GM18858 (cell line): ENCODE measurements at regions not wholly inside any gene's neighbourhood (a gene's known extent, or its start where the extent isn't known, plus 50 kb on each side); places are given as distances from the start of the nearest gene placed in this dataset.

Experiments used
- ATAC-seq: cut with Tn5 transposase; IDR thresholded peaks from one replicate; pipeline ENCODE4 v1.9.1; 2021; ENCODE audit not compliant: unreplicated experiment

GRCh38 chr4:177103619-177104018 is 206.1 kb upstream of the NEIL3 start:
- ATAC-seq, result no peak

- ATAC-seq, result no peak
Observed at GRCh38 chr4:177105536-177105935, 204.1 kb upstream of the NEIL3 start.

DNA sequence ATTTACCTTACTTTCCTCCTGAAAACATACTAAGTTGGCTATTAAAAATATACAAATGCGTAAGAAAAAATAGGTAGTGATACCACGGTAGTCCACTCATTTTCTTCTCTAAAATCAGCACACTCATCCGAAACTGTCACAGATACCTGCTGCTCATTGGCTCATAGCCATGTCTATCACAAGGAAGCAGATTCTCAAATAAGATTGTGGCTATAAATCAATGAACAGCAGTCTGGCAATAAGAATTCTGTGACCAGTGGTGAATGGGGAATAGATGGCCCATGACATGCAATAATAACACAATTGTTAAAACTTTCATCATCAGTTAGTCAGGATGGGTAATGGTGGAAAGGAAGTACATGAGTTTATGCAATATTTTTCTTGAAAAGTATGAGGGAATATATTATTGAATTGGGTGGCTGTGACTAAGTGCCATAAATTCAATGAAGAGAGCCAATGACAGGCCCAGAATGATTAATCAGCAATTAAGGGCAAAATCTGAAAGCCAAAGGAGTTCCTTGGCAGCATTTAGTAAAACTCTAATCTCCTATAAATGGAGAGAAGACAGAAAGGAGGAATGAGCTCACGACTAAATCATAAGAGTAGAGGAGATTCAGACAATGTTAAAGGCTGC is 202.3 kb upstream of the NEIL3 start:
- no peak for ATAC-seq

DNA sequence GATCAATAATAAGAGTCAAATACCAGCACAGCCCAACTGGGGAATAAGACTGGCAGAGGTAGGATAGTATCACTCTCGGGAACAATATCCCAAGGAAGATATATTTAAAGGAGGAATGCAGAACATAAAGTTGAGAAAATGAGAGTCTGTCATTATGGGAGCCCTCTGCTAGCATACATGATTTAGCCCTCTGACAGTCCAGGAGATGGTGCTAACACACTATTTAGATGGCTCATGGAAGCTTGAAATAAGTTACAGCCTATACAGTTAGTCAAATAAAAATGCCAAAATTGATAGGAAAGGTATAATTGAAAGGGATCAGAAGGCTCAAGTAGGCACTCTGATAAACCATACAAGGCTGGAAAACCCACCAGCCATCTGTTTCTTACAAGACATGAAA is 201.0 kb upstream of the NEIL3 start:
- ATAC-seq, result no peak

- peak; percentile 41 for ATAC-seq
Observed at GRCh38 chr4:177109769-177110168, 199.9 kb upstream of the NEIL3 start.

GRCh38 chr4:177116161-177116560 is 193.5 kb upstream of the NEIL3 start:
- ATAC-seq, result no peak

DNA sequence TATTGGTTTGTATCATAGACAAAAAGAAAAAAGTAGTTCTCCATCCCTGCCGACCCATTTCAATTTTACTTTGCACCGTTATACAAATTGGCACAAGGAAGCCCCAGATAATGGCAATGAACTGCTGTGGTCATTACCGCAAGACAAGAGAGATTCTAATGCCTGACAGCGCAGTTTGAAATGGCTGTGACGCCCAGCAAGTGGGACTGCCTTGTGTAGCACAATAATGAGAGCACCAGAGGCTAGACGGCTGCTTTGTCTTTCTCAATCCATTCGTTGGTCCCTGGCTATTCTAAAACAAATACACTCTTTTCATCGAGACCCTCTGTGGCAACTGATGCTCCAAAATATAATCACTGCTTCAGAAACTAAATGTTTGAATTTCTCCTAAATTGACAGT is 192.4 kb upstream of the NEIL3 start:
- no peak for ATAC-seq

DNA sequence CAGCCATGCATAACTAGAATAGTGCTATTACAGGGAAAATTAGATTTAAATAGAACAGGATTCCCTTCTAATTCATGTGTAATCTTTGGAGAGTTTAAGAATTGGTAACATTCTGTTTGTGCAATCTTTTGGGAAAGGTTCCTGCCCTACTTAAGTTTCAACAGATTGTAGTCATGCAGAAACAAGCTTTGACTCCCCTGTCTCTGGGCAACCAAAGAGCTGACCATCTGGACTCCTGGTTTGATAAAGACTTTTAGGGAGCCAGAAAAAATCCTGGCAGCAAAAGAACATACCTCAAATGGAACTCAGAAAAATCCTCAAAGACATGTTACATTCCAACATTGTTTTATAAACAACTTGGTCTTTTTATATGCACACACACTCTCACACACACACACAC is 191.1 kb upstream of the NEIL3 start:
- no peak for ATAC-seq

DNA sequence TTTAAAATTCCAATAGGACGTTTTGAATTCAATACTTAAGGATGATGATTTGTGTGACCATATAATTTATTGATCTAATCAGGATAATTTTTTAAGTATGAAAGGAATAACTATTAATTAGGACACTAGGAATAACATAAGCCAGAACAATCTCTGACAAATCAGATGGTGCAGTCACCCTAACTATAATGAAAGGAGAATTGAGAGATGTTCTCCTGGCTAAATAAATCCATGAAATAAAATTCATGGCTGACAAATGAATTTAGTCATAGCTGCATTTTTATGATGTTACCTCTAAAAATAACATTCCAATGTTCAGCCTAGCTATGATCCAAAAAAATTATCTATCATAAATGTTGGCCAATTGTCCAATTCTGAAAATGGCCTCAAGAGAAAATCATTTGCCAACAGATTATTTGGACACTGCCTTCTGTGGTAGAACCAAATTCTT is 190.6 kb upstream of the NEIL3 start:
- no peak for ATAC-seq

GRCh38 chr4:177119691-177120090 is 190.0 kb upstream of the NEIL3 start:
- no peak for ATAC-seq

DNA sequence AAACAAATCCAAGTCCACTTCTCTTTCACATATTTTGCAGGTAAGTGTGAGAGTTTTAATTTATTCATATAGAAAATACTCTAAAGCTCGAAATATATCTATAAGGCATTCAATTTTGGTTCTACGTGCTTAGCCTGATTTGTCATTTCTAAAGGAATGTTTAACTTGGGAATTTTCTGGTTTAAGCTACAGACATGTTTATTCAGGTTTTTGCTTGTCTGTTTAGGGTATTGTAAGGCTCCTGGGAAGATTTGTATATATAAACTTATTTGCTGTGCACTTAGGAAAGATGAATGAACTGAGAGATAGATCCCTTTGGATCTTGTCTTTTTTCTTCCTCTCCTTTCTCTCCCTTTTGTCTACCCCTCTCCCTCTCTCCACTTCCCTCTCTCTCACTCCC is 185.9 kb upstream of the NEIL3 start:
- no peak for ATAC-seq

- no peak for ATAC-seq
Observed at GRCh38 chr4:177124349-177125064, 185.2 kb upstream of the NEIL3 start.

- no peak for ATAC-seq
Observed at GRCh38 chr4:177125656-177126055, 184.0 kb upstream of the NEIL3 start.

DNA sequence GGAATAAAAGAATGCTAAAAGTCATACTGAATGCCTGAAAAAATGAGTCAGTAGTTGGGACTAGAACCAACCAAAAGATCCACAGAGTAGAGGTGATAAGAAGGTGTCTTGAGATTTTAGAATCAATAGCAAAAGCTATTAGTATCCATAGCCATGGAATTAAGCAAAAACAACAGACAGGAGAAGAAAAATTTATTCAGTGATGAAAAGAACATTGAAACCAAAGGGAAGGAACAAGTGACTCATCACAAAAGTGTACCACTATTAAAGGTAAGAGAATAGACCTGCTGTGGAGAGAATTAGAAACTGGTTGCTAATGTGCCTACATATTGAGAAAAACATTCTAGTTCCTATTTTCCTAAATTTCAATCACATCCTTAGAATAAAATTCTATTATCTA is 182.0 kb upstream of the NEIL3 start:
- no peak for ATAC-seq

DNA sequence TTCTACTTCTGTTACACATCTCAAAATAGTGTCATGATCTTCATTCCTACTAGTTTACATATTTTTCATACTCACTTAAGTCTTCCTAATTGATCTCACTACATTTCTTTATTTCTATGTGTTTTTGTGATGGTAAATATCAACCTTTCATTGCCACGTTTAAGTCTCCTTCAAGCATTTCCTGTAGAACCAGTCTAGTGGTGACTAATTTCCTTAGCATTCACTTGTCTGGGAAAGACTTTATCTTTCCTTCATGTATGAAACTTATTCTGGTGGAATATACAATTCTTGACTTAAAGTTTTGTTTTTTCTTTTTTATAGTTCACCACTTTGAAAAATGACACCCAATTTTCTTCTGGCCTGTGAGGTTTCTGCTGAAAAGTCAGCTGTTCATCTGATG is 181.4 kb upstream of the NEIL3 start:
- no peak for ATAC-seq

DNA sequence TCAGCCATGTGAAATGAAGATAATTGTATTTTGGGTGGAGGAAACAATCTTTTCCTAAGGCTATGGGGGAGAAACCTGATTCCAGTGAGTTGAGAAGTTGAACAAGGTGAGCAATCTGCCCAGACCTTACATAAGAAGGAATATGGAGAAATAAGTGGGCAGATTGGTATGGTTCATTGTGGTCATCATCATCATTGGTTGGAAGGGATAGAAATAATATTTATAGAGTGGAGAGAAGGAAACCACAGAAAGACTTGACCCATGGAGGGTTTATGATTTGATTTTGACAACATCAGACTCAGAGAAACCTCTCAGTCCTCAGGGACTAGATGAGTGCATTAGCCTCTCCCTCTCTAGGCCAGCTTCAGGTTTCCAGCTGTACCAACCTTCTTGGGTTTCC is 177.9 kb upstream of the NEIL3 start:
- ATAC-seq, result no peak

DNA sequence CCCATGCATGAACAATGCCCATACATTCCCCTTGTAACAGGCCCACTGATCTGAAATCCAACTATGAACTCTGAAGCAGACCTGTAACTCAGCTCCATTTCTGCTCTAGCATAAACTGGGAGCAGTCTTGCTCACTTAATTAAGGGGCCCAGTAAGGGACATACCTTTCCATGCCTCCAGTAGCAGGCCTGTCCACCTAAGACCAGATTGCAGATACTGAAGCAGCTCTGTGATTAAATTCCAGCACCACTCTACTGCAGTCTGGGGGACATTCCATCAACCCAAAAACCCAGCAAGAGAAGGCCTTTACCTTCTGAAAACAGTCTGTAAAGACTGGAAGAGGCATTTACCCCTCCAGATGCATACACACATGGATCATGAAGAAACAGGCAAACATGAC is 162.0 kb upstream of the NEIL3 start:
- ATAC-seq, result no peak

DNA sequence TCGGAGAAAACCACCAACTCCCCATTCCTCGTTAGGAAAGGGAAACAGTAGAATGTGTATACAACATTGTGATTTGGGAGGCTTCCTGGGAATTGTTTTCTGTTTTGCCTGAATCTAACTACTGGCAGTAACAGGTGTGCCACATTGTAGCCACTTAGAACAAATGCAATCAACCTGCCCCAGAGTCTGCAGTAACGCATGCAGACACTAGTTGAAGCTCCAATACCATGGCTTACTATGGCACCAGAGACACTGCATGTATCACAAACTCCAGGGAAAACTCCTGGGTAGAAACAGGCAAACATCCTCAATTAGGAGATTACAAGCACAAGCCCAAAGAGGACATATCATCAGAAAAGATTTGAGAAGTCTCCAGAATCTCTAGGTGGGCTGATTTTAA is 154.2 kb upstream of the NEIL3 start:
- ATAC-seq, result no peak

- no peak for ATAC-seq
Observed at GRCh38 chr4:177159600-177159999, 150.1 kb upstream of the NEIL3 start.

DNA sequence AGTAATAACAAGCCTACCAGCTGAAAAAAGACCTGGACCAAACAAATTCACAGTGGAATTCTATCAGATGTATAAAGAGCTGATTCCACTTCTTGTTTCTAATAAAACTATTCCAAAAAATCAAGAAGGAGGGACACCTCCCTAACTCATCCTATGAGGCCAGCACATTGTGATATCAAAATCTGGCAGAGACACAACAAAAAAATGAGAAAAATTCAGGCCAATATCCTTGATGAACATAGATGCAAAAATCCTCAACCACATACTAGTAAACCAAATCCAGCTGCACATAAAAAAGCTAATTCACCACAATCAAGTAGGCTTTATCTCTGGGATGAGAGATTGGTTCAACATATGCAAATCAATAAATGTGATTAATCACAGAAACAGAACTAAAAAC is 147.9 kb upstream of the NEIL3 start:
- no peak for ATAC-seq

DNA sequence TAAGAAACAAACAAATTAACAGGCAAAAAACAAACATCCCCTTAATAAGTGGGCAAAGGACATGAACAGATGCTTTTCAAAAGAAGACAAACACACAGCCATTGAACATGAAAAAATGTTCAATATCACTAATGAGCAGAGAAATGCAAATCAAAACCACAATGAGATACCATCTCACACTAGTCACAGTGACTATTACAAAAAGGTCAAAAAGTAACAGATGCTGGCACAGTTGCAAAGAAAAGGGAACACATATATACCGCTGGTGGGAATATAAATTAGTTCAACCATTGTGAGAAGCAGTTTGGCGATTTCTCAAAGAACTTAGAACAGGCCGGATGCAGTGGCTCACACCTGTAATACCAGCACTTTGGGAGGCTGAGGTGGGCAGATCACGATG is 146.1 kb upstream of the NEIL3 start:
- ATAC-seq, result no peak

DNA sequence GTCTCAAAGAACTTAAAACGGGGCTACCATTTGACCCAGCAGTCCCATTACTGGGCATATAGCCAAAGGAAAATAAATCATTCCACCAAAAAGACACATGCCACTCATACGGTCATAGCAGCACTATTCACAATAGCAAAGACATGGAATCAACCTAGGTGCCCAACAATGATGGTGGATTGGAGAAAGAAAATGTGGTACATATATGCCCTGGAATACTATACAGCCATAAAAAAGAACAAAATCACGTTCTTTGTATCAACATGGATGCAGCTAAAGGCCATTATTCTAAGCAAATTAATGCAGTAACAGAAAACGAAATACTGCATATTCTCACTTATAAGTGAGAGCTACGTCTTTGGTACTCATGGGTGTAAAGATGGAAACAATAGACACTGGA is 138.1 kb upstream of the NEIL3 start:
- ATAC-seq, result no peak

DNA sequence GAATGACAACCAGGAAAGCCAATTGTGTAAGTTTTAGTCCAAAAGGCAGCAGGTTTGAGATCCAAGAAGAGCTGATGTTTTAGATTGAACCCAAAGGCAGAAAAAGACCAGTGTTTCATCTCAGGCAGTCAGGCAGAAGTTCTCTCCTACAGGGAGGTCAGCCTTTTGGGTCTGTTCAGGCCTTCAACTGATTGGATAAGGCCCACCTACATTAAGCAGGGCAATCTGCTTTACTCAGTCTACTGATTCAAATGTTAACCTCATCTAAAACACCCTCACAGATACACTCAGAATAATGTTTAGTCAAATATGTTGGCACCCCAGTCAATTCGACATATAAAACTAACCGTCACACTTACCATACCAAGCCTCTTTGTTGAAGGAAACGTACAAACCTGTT is 134.2 kb upstream of the NEIL3 start:
- ATAC-seq, result no peak
